BE2C (cell line): ENCODE measurements at regions not wholly inside any gene's neighbourhood (a gene's known extent, or its start where the extent isn't known, plus 50 kb on each side); places are given as distances from the start of the nearest gene placed in this dataset.

Experiments
- DNase-seq: peaks from one replicate; pipeline ENCODE4 v3.0.0-alpha.2; 2020
- H3K27me3 ChIP-seq: fragments of 250-450 bp; sonication (Bioruptor Pico); 2 replicates; pipeline ENCODE4 v1.5.1; 2020; ENCODE audit warnings: mild to moderate bottlenecking
- H3K36me3 ChIP-seq: fragments of 250-450 bp; sonication (Bioruptor Pico); 2 replicates; pipeline ENCODE4 v1.5.1; 2020; ENCODE audit warnings: mild to moderate bottlenecking
- H3K4me1 ChIP-seq: fragments of 250-450 bp; sonication (Bioruptor Pico); 2 replicates; pipeline ENCODE4 v1.5.1; 2020
- H3K4me3 ChIP-seq: 2 replicates; pipeline ENCODE4 v1.5.1; 2011; ENCODE audit warnings: low read depth, low read length
- H3K9me3 ChIP-seq: fragments of 250-450 bp; sonication (Bioruptor Pico); 2 replicates; pipeline ENCODE4 v1.5.1; 2020
- TF ChIP-seq, protein P1 (sequence below): IDR thresholded peaks from 2 replicates; pipeline ENCODE4 v1.5.1; 2012; ENCODE audit warnings: mild to moderate bottlenecking, low read depth, low read length

- H3K27me3 ChIP-seq: no peaks in the 10 kb centered on the region
- H3K9me3 ChIP-seq: no peaks in the 10 kb centered on the region
- H3K36me3 ChIP-seq: no peaks in the 10 kb centered on the region
- H3K4me1 ChIP-seq: no peaks in the 10 kb centered on the region
- TF ChIP-seq, protein P1, sequence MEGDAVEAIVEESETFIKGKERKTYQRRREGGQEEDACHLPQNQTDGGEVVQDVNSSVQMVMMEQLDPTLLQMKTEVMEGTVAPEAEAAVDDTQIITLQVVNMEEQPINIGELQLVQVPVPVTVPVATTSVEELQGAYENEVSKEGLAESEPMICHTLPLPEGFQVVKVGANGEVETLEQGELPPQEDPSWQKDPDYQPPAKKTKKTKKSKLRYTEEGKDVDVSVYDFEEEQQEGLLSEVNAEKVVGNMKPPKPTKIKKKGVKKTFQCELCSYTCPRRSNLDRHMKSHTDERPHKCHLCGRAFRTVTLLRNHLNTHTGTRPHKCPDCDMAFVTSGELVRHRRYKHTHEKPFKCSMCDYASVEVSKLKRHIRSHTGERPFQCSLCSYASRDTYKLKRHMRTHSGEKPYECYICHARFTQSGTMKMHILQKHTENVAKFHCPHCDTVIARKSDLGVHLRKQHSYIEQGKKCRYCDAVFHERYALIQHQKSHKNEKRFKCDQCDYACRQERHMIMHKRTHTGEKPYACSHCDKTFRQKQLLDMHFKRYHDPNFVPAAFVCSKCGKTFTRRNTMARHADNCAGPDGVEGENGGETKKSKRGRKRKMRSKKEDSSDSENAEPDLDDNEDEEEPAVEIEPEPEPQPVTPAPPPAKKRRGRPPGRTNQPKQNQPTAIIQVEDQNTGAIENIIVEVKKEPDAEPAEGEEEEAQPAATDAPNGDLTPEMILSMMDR: no peak
- H3K4me3 ChIP-seq: no peak overlapping the region
- no peak for DNase-seq
Observed at GRCh38 chr3:147311716-147312115, 94.6 kb downstream of the ZIC4 start.

DNA sequence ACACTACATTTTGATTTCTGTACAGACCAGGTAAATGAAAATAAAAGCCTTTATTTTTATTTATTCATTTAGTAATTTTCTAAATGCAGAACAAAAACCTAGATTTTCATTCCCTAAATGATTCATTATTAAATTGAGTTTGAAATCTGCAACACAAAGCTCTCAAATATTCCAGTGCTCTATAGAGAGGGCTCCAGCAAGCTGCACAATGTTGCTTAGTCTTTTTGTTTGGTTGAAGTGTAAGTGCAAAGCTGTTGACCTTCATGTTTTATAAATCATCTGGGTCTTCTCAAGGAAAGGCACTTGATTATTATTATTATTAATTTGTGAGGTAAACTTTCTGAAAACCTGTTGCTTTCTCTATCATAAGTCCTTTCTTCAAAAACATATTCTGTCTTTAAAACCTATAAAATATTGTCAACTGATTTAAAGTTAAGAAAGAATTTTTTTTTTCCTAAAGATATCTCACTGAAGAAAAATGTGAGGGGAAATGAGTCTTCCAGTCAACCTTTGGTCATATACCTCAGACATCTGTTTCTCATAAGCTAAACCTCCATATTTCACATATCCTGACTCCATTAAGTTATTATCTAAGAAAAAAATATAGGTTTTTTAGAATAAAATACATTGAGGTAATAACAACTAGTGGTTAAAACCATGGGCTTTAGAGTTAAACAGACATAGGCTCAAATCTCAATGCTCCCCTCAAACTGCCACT is 100.7 kb downstream of the ZIC4 start:
- Histone ChIP-seq H3K36me3 (no peaks in the 10 kb centered on the region), H3K27me3 (no peaks in the 10 kb centered on the region), H3K4me1 (no peaks in the 10 kb centered on the region), H3K4me3 (no peak overlapping the region), H3K9me3 (no peaks in the 10 kb centered on the region)
- no peak for DNase-seq
- TF ChIP-seq, protein P1: no peak

DNA sequence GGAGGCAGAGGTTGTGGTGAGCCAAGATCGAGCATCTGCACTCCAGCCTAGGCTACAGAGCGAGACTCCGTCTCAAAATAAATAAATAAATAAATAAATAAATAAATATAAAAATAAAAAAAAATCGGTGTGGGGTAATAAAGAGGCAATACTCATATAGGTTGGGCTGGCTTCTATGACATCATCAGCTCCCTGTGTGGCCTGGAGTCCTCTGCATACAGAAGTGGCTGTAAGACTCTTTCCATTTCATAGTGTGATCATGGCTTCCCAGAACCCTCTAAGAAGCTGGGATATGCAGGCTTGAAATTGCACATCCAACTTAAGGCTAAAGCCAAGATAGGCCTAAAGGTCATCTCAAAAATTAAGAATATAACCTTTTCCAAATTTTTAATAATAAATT is 101.6 kb downstream of the ZIC4 start:
- no peaks in the 10 kb centered on the region for H3K36me3 ChIP-seq
- TF ChIP-seq, protein P1: no peak
- no peak for DNase-seq
- H3K27me3 ChIP-seq: no peaks in the 10 kb centered on the region
- no peaks in the 10 kb centered on the region for H3K9me3 ChIP-seq
- H3K4me1 ChIP-seq: no peaks in the 10 kb centered on the region
- no peak overlapping the region for H3K4me3 ChIP-seq

DNA sequence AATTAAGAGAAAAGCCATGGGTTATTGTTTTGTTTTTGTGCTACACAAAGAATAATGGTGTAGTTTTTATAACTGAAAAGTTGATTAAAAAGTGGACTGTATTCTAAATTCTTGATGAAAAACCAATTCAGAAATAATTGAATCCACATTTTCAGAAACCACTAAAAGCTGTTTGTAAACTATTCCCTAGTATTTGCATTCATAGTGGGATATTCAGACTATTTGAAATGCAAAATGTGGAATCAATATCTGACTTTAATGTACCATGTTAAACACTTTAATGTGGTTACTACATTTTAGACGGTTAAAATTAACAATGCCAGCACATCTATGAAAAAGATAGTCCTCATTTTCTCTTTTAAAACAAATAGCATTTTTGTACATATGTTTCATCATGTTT is 104.6 kb downstream of the ZIC4 start:
- no peak overlapping the region for H3K4me3 ChIP-seq
- H3K4me1 ChIP-seq: no peaks in the 10 kb centered on the region
- DNase-seq: no peak
- H3K27me3 ChIP-seq: no peaks in the 10 kb centered on the region
- TF ChIP-seq, protein P1: no peak
- no peaks in the 10 kb centered on the region for H3K9me3 ChIP-seq
- H3K36me3 ChIP-seq: no peaks in the 10 kb centered on the region

- Histone ChIP-seq H3K9me3 (no peaks in the 10 kb centered on the region), H3K36me3 (no peaks in the 10 kb centered on the region), H3K27me3 (no peaks in the 10 kb centered on the region), H3K4me3 (no peak overlapping the region), H3K4me1 (no peaks in the 10 kb centered on the region)
- DNase-seq: no peak
- TF ChIP-seq, protein P1: no peak
Observed at GRCh38 chr3:147299656-147300055, 106.7 kb downstream of the ZIC4 start.

GRCh38 chr3:147298511-147298982 is 107.8 kb downstream of the ZIC4 start:
- DNase-seq: no peak
- Histone ChIP-seq H3K4me1 (no peaks in the 10 kb centered on the region), H3K36me3 (no peaks in the 10 kb centered on the region), H3K4me3 (no peak overlapping the region), H3K9me3 (no peaks in the 10 kb centered on the region), H3K27me3 (no peaks in the 10 kb centered on the region)
- TF ChIP-seq, protein P1: no peak
